Activated CD4-positive, alpha-beta memory T cell treated with anti-CD3 and anti-CD28 coated beads for 36 hours (primary cell): ENCODE measurements at regions not wholly inside any gene's neighbourhood (a gene's known extent, or its start where the extent isn't known, plus 50 kb on each side); places are given as distances from the start of the nearest gene placed in this dataset.

Experiments used
- CTCF ChIA-PET: fragments of 350-600 bp; sonication (Branson Sonifier 250); formaldehyde crosslinking; loops from one replicate; lab custom pipeline; 2021; ENCODE audit warnings: antibody characterized with exemption, inconsistent platforms; lab: Charles Lee
- POLR2A ChIA-PET: fragments of 350-600 bp; sonication (Branson Sonifier 250); formaldehyde crosslinking; loops from one replicate; lab custom pipeline; 2021; ENCODE audit warnings: antibody characterized with exemption; lab: Charles Lee
- DNase-seq: peaks from one replicate; pipeline ENCODE4 v3.0.0-alpha.2; 2020
- H3K27ac Mint-ChIP-seq: one replicate; pipeline ENCODE4 v1.8.0; 2021; ENCODE audit warnings: mixed read lengths
- H3K27me3 Mint-ChIP-seq: one replicate; pipeline ENCODE4 v1.8.0; 2021; ENCODE audit warnings: mixed read lengths
- H3K36me3 Mint-ChIP-seq: one replicate; pipeline ENCODE4 v1.8.0; 2021; ENCODE audit warnings: mixed read lengths
- H3K4me1 Mint-ChIP-seq: one replicate; pipeline ENCODE4 v1.8.0; 2021; ENCODE audit warnings: low read depth, mixed read lengths
- H3K4me3 Mint-ChIP-seq: one replicate; pipeline ENCODE4 v1.8.0; 2021; ENCODE audit warnings: mild to moderate bottlenecking, mixed read lengths
- H3K9me3 Mint-ChIP-seq: one replicate; pipeline ENCODE4 v1.8.0; 2021; ENCODE audit warnings: mixed read lengths
- intact Hi-C: fragments of 100-400 bp; cut with micrococcal nuclease; formaldehyde crosslinking; loops from one replicate; pipeline ENCODE4 v1.15.1; 2023

DNA sequence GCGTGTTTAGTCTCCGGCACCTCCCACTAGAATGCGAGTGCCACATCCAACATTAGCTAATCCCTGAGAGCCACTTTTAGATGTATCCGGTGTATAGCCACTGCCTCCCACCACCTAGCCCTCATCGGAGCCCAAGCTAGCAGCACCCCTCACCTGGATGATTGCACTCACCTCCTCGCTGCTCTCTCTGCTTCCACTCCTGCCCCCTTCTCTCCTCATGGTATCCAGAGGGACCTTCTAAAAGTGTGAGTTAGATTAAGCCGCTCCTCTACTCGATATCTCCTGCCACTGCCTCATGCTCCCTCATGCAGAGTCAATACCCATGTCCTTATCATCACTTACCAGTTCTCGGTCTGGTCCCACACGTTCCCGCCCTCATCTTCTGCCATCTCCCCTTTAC is 125.3 kb downstream of the RAB11FIP2 start:
- no peaks in the 10 kb centered on the region for H3K4me1 Mint-ChIP-seq

DNA sequence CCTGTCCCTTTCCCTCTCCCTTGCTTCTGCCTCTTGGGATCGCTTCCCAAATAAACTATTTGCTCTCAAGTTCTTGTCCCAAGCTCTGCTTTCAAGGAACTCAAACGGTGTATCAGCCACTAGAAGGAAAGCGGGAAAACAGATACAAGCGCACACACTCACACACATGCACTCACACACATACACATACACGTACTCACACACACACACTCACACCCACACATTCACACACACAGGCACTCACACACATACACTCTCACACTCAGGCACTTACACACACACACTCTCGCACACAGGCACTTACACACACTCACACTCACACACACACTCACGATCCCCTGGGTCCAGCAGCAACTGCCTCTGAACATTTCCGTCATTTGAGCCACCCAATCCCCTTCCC is 121.9 kb downstream of the RAB11FIP2 start:
- Mint-ChIP-seq H3K4me1 (no peaks in the 10 kb centered on the region), H3K4me3 (no peak overlapping the region), H3K9me3 (no peaks in the 10 kb centered on the region), H3K27me3 (peaks cover 1% of the 10 kb centered on the region), H3K36me3 (no peaks in the 10 kb centered on the region), H3K27ac (no peak overlapping the region)
- CTCF ChIA-PET = no interaction called here
- no peak for DNase-seq
- intact Hi-C loops = no loop called here
- POLR2A ChIA-PET = no interaction called here

More for the DNA sequence above, 125.3 kb downstream of the RAB11FIP2 start:
- intact Hi-C loops = no loop called here
- Mint-ChIP-seq H3K4me3 (no peak overlapping the region), H3K27ac (no peak overlapping the region), H3K9me3 (no peaks in the 10 kb centered on the region), H3K36me3 (no peaks in the 10 kb centered on the region), H3K27me3 (no peaks in the 10 kb centered on the region)
- POLR2A ChIA-PET = no interaction called here
- DNase-seq = no peak
- CTCF ChIA-PET = no interaction called here

DNA sequence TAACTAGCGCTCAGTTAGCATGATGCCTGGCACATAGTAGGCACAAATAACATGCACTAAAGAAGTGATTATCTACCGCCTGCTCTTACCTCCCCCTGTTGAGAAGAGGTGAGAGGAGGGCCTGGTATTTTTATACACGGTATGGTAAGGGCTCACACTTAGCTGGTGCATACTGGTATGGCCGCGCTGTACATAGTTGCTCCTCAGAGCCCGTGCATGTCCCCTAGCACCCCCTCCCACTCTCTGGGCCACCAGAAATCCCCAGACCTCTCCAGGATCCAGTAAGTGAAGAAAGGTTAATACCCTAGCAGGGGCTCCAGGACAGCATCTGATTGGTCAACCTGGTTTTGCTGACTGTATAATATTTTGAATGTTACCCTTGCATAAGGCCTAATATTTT is 121.4 kb downstream of the RAB11FIP2 start:
- ChIA-PET CTCF (no interaction called here), POLR2A (no interaction called here)
- DNase-seq = no peak
- Mint-ChIP-seq H3K9me3 (no peaks in the 10 kb centered on the region), H3K4me3 (no peak overlapping the region), H3K36me3 (no peaks in the 10 kb centered on the region), H3K4me1 (no peaks in the 10 kb centered on the region), H3K27ac (no peak overlapping the region), H3K27me3 (peaks cover 1% of the 10 kb centered on the region)
- intact Hi-C loops = no loop called here

DNA sequence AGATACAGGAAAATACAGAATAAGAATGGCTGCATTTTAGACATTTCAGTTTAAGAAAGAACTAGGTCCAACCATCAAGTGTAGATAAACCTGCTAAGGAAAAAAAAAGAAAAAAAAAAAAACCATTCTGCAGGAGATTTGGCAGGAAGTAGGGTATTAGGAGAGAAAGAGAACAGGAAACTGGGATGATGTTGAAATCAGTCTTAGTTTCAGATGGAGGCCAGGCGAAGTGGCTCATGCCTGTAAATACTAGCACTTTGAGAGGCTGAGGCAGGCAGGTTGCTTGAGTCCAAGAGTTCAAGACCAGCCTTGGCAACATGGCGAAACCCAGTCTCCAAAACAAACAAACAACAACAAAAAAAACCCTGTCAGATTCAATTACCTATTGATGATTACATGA is 120.2 kb downstream of the RAB11FIP2 start:
- H3K27me3 Mint-ChIP-seq = peaks cover 1% of the 10 kb centered on the region
- POLR2A ChIA-PET = no interaction called here

DNA sequence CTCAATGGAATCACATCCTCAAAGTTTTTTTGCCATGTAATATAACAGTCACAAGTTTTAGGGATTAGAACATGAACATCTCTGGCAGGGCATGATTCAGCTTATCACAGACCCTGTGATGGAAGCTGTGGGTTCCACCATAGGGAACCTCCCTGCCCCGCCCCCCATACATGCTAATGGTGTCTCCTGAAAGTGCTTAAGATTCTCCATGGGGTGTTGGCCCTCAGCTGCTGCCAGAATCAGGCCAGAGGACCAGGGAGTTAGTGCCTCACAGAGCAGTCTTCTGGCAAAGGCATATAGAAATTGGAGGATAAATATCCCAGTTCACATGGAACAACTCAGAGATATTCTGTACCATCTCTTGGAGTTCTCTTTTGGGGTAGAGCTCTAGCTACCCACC is 119.4 kb downstream of the RAB11FIP2 start:
- ChIA-PET POLR2A (no interaction called here), CTCF (no interaction called here)
- Mint-ChIP-seq H3K27me3 (peaks cover 1% of the 10 kb centered on the region), H3K4me1 (no peaks in the 10 kb centered on the region), H3K27ac (no peak overlapping the region), H3K9me3 (no peaks in the 10 kb centered on the region), H3K4me3 (no peak overlapping the region), H3K36me3 (no peaks in the 10 kb centered on the region)
- intact Hi-C loops = no loop called here
- DNase-seq = no peak

More for the DNA sequence above, 120.2 kb downstream of the RAB11FIP2 start:
- CTCF ChIA-PET = no interaction called here
- DNase-seq = no peak
- intact Hi-C loops = no loop called here
- no peaks in the 10 kb centered on the region for H3K36me3 Mint-ChIP-seq
- H3K4me3 Mint-ChIP-seq = no peak overlapping the region
- H3K4me1 Mint-ChIP-seq = no peaks in the 10 kb centered on the region
- no peaks in the 10 kb centered on the region for H3K9me3 Mint-ChIP-seq
- no peak overlapping the region for H3K27ac Mint-ChIP-seq

DNA sequence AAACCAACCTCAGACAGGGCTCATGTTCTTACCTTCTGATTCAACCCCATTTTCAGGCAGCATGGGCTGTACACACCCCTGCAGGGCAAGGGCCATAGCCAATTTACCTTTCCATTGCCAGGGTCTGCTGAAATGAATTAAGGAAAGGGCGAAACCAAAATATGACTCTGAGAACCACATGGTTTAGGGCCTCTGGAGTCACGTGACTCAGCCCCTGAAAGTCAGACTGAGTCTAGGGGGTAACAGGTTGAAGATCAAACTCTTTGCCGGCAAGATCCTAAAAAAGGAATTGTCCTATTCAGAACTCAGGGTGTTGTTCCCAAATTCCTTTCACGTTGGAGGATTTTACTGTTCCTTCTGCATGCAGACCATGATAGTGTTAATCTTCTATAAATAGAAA is 118.9 kb downstream of the RAB11FIP2 start:
- no peaks in the 10 kb centered on the region for H3K36me3 Mint-ChIP-seq
- no peaks in the 10 kb centered on the region for H3K9me3 Mint-ChIP-seq
- H3K27ac Mint-ChIP-seq = no peak overlapping the region
- H3K27me3 Mint-ChIP-seq = peaks cover 1% of the 10 kb centered on the region
- no peak for DNase-seq
- H3K4me1 Mint-ChIP-seq = no peaks in the 10 kb centered on the region
- POLR2A ChIA-PET = no interaction called here
- intact Hi-C loops = no loop called here
- CTCF ChIA-PET = no interaction called here
- no peak overlapping the region for H3K4me3 Mint-ChIP-seq

DNA sequence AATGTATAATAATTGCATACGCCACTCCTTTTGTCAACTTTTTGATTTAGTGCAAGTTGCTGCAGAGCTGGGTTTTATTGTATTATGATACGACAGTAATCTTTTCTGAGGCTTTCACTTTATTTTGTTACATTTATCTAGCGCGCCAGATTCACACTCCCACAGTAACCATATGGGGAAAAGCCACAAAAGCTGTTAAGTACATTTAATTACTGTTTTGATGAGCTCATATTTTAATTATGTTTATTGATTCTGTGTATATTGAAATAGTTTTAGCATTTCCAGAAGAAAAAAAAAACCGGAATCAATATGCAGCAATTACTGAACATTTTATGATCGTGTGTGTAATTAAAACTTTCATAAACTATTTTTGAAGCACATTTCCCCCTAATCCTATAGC is 118.5 kb downstream of the RAB11FIP2 start:
- Mint-ChIP-seq H3K4me1 (no peaks in the 10 kb centered on the region), H3K4me3 (no peak overlapping the region), H3K9me3 (no peaks in the 10 kb centered on the region), H3K36me3 (no peaks in the 10 kb centered on the region), H3K27ac (no peak overlapping the region), H3K27me3 (peaks cover 1% of the 10 kb centered on the region)
- no peak for DNase-seq
- intact Hi-C loops = no loop called here
- ChIA-PET CTCF (no interaction called here), POLR2A (no interaction called here)

DNA sequence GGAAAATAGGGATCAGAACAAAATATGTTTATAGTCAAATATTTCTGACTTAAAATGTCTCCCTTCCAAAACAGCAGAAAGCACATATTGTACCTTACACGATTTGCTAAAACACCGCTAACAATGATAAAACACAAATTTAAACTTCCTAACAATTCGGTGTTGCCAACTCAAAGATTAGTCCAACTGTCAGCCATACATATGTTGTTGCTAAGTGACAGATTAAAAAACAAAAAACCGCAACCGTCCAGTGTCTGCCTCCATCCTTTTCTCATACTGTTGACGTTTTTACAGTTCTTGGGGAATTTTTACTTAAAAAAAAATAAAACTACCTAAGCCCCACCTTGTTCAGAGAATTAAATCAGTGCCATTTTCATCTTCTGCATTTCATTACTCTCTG is 118.0 kb downstream of the RAB11FIP2 start:
- H3K27me3 Mint-ChIP-seq = peaks cover 1% of the 10 kb centered on the region
- no peak overlapping the region for H3K4me3 Mint-ChIP-seq
- intact Hi-C loops = no loop called here
- H3K36me3 Mint-ChIP-seq = no peaks in the 10 kb centered on the region
- no peaks in the 10 kb centered on the region for H3K4me1 Mint-ChIP-seq
- H3K27ac Mint-ChIP-seq = no peak overlapping the region
- ChIA-PET CTCF (no interaction called here), POLR2A (no interaction called here)
- DNase-seq = no peak
- no peaks in the 10 kb centered on the region for H3K9me3 Mint-ChIP-seq

DNA sequence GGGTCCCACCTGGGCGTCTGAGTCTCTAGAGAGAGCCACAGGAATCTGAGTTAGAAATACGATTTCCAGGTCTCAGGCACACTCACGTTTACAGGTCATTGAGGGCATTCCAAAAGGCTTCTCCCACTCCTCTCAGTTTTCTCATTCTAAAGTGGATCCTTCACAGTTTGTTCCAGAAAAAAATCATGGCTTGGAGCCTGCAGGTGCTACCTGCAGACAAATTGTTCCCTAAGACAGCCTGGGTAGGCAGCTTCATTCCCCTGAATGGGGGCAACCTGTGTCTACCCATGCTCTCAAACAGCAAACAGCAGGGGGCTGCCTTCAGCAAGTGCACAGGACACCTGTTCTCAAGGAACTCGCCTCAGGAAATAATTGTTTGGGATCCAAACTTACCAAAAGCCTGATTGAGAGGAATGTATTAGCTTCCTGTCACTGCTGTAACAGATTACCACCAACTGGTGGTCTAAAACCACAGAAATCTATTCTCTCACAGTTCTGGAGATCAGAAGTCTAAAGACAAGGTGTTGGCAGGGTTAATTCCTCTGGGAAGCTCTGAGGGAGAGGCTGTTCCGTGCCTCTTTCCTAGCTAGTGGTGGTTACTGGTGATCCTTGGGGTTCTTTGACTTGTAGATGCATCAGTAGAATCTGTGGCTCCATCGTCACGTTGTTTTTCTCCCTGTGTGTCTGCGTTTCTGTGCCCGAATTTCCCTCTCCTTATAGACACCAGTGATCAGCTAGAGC is 117.2 kb downstream of the RAB11FIP2 start:
- ChIA-PET POLR2A (no interaction called here), CTCF (no interaction called here)
- intact Hi-C loops = no loop called here
- Mint-ChIP-seq H3K27ac (no peak overlapping the region), H3K9me3 (no peaks in the 10 kb centered on the region), H3K36me3 (no peaks in the 10 kb centered on the region), H3K4me1 (no peaks in the 10 kb centered on the region), H3K27me3 (peaks cover 1% of the 10 kb centered on the region), H3K4me3 (no peak overlapping the region)
- no peak for DNase-seq

DNA sequence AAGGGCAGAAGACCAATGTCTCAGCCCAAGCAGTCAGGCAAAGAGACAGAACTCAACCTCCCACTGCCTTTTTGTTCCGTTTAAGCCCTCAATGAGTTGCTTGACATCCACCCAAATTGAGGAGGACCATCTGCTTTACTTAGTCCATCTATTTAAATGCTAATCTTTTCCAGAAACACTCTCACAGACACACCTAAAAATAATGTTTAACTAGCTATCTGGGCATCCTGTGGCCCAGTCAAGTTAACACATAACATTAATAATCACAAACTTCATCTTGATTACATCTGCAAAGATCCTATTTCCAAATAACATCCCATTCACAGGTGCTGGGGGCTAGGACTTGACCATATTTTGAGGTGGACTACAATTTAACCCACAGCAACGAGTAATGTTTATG is 115.7 kb downstream of the RAB11FIP2 start:
- ChIA-PET CTCF (no interaction called here), POLR2A (no interaction called here)
- Mint-ChIP-seq H3K4me3 (no peak overlapping the region), H3K27me3 (peaks cover 1% of the 10 kb centered on the region), H3K4me1 (no peaks in the 10 kb centered on the region), H3K27ac (no peak overlapping the region), H3K36me3 (no peaks in the 10 kb centered on the region), H3K9me3 (no peaks in the 10 kb centered on the region)
- intact Hi-C loops = no loop called here
- DNase-seq = no peak

DNA sequence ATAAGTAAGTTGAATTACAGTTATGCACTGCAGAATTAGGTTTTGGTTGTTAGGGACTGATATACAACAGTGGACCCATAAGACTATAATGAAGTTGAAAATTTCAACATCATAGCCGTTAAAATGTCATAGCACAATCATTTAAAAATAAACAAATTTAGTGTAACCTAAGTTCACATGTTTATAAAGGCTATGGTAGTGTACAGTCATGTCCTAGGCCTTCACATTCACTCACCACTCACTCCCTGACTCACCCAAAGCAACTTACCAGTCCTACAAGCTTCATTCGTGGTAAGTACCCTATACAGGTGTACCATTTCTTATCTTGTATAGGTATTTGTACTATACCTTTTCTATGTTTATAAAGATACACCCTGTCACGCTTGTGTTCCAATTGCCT is 113.7 kb downstream of the RAB11FIP2 start:
- Mint-ChIP-seq H3K36me3 (no peaks in the 10 kb centered on the region), H3K27ac (no peak overlapping the region), H3K4me1 (no peaks in the 10 kb centered on the region), H3K27me3 (no peaks in the 10 kb centered on the region), H3K4me3 (no peak overlapping the region), H3K9me3 (no peaks in the 10 kb centered on the region)
- intact Hi-C loops = no loop called here
- POLR2A ChIA-PET = no interaction called here
- no peak for DNase-seq
- CTCF ChIA-PET = no interaction called here

DNA sequence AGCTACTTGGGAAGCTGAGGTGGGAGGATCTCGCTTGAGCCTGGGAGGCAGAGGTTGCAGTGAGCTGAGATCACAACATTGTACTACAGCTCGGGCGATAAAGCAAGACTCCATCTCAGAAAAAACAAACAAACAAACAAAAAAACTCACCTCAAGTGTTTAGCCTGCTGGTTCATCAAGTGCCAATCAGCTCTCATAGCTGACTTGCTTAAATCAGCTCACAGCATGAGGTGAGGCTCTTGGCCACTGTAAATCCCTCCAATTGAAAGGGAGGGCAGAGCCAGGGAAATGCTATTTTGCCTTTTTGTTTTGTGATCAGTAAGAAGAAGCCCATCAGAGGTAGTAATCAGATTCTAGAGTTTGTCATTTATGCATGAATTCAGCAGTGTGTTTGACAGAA is 112.3 kb downstream of the RAB11FIP2 start:
- no peaks in the 10 kb centered on the region for H3K9me3 Mint-ChIP-seq
- H3K4me3 Mint-ChIP-seq = no peak overlapping the region
- no peaks in the 10 kb centered on the region for H3K36me3 Mint-ChIP-seq
- no peak for DNase-seq
- H3K4me1 Mint-ChIP-seq = no peaks in the 10 kb centered on the region
- no peaks in the 10 kb centered on the region for H3K27me3 Mint-ChIP-seq
- CTCF ChIA-PET = no interaction called here
- intact Hi-C loops = no loop called here
- H3K27ac Mint-ChIP-seq = no peak overlapping the region
- POLR2A ChIA-PET = no interaction called here

DNA sequence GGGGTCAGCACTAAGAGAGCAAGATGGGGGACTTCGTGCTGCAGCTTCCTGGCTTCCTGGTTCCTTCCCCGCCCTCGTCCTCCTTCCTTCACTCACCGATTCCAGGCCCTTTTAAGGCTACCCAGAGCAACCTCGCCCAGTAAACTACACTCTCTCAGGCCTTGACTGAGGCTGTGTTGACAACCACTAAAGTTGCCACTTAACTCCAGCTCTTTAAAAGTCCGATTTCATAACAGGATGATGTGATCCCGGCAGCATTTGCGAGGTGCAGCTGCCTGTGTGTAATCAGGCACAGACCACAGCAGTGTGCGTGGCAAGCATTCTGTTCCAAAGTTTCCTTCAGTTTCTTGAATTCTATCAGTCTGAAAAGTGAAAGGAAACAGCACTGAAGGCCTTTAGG is 110.6 kb downstream of the RAB11FIP2 start:
- H3K27ac Mint-ChIP-seq = no peak overlapping the region
- no peaks in the 10 kb centered on the region for H3K36me3 Mint-ChIP-seq
- no peaks in the 10 kb centered on the region for H3K4me1 Mint-ChIP-seq
- DNase-seq = no peak
- ChIA-PET POLR2A (no interaction called here), CTCF (no interaction called here)
- no peaks in the 10 kb centered on the region for H3K27me3 Mint-ChIP-seq
- no peak overlapping the region for H3K4me3 Mint-ChIP-seq
- intact Hi-C loops = no loop called here
- H3K9me3 Mint-ChIP-seq = no peaks in the 10 kb centered on the region
